Liver (tissue), 8 donors: ENCODE measurements at regions not wholly inside any gene's neighbourhood (a gene's known extent, or its start where the extent isn't known, plus 50 kb on each side); places are given as distances from the start of the nearest gene placed in this dataset.

Source experiments
- DNase-seq: peaks from one replicate; pipeline ENCODE4 v3.0.0-alpha.2; 2017; ENCODE audit warnings: low spot score
- H3K27ac ChIP-seq, 2 donors: one replicate each; pipeline ENCODE4 v1.7.0; 2013; ENCODE audit warnings: inconsistent platforms in 2 of 2, low read length in 2 of 2, control low read depth in 1 of 2, low read depth in 1 of 2, mild to moderate bottlenecking in 1 of 2
- H3K27me3 ChIP-seq, 4 donors: one replicate each; pipeline versions ENCODE4 v1.6.1 to v1.7.0; 2013; ENCODE audit warnings: low read length in 3 of 4, inconsistent platforms in 1 of 4, mild to moderate bottlenecking in 1 of 4, moderate library complexity in 1 of 4; ENCODE audit not compliant: control insufficient read depth in 4 of 4, insufficient read depth in 4 of 4
- H3K36me3 ChIP-seq, 4 donors: one replicate each; pipeline versions ENCODE4 v1.6.1 to v1.7.0; 2013; ENCODE audit warnings: low read length in 3 of 4, mild to moderate bottlenecking in 3 of 4, low read depth in 1 of 4, moderate library complexity in 1 of 4; ENCODE audit not compliant: control insufficient read depth in 4 of 4, insufficient read depth in 3 of 4
- H3K4me1 ChIP-seq, 4 donors: one replicate each; pipeline versions ENCODE4 v1.6.1 to v1.7.0; 2013; ENCODE audit warnings: low read length in 3 of 4, mild to moderate bottlenecking in 3 of 4, moderate library complexity in 1 of 4; ENCODE audit not compliant: control insufficient read depth in 4 of 4, insufficient read depth in 4 of 4
- H3K4me3 ChIP-seq, 3 donors: one replicate each; pipeline versions ENCODE4 v1.6.1 to v1.7.0; 2013; ENCODE audit warnings: low read length in 3 of 3, control low read depth in 1 of 3, low read depth in 1 of 3, mild to moderate bottlenecking in 1 of 3
- H3K9ac ChIP-seq, 2 donors: one replicate each; pipeline ENCODE4 v1.7.0; 2013; ENCODE audit warnings: low read length in 2 of 2, mild to moderate bottlenecking in 2 of 2, moderate library complexity in 2 of 2, control low read depth in 1 of 2, low read depth in 1 of 2
- H3K9me3 ChIP-seq, 4 donors: one replicate each; pipeline versions ENCODE4 v1.6.1 to v1.7.0; 2013; ENCODE audit warnings: low read length in 3 of 4; ENCODE audit not compliant: control insufficient read depth in 4 of 4
- ATF3 ChIP-seq: IDR thresholded peaks from 2 replicates; pipeline ENCODE4 v1.6.1; 2016; ENCODE audit warnings: antibody characterized with exemption
- CTCF ChIP-seq: fragments of 150-350 bp; IDR thresholded peaks from 2 replicates; pipeline ENCODE4 v1.5.1; 2017; ENCODE audit warnings: improper control_type of control experiment, low read depth, low read length; ENCODE audit not compliant: missing input control
- EGR1 ChIP-seq, 2 donors: IDR thresholded peaks; 2 replicates each; pipeline ENCODE4 v1.6.1; 2016 to 2018; ENCODE audit warnings: antibody characterized with exemption in 2 of 2, low read depth in 2 of 2
- FOXA1 ChIP-seq: IDR thresholded peaks from 2 replicates; pipeline ENCODE4 v1.6.1; 2016; ENCODE audit warnings: antibody characterized with exemption
- FOXA2 ChIP-seq: IDR thresholded peaks from 2 replicates; pipeline ENCODE4 v1.6.1; 2016; ENCODE audit warnings: antibody characterized with exemption
- REST ChIP-seq: IDR thresholded peaks from 2 replicates; pipeline ENCODE4 v1.6.1; 2016; ENCODE audit warnings: antibody characterized with exemption, mild to moderate bottlenecking
- RXRA ChIP-seq, 2 donors: IDR thresholded peaks; 2 replicates each; pipeline ENCODE4 v1.6.1; 2017 to 2018; ENCODE audit warnings: antibody characterized with exemption in 2 of 2, mild to moderate bottlenecking in 1 of 2
- SP1 ChIP-seq: IDR thresholded peaks from 2 replicates; pipeline ENCODE4 v1.6.1; 2018; ENCODE audit warnings: antibody characterized with exemption, mild to moderate bottlenecking
- TAF1 ChIP-seq: conservative IDR thresholded peaks from 2 replicates; pipeline ENCODE4 v1.6.1; 2016; ENCODE audit warnings: antibody characterized with exemption, mild to moderate bottlenecking
- ZBTB33 ChIP-seq: IDR thresholded peaks from 2 replicates; pipeline ENCODE4 v1.6.1; 2016; ENCODE audit warnings: antibody characterized with exemption
- WGBS: extraction: QIAGEN DNeasy Blood & Tissue Kit; methylation state at CpG from one replicate; pipeline ENCODE4 v1.1.7; 2013; 5-methylcytosine and 5-hydroxymethylcytosine counted together
- donor health status: healthy.
- donor health status: healthy.
- donor health status: healthy.
- donor health status: healthy.
- donor health status: healthy.

- no peak overlapping the region for H3K27ac ChIP-seq
- H3K27me3 ChIP-seq: no peaks in the 10 kb centered on the region
- H3K4me3 ChIP-seq: no peak overlapping the region
- H3K9ac ChIP-seq: no peak overlapping the region
- no peaks in the 10 kb centered on the region for H3K4me1 ChIP-seq
- TF ChIP-seq ZBTB33 (no peak), ATF3 (no peak), SP1 (no peak), REST (no peak), CTCF (no peak), FOXA1 (no peak)
- DNase-seq: no peak
- no peaks in the 10 kb centered on the region for H3K9me3 ChIP-seq
- H3K36me3 ChIP-seq: no peaks in the 10 kb centered on the region
Measured at GRCh38 chr11:91041626-91042025, 818.8 kb upstream of the CHORDC1 start.

- Histone ChIP-seq H3K4me1 (no peaks in the 10 kb centered on the region), H3K9me3 (no peaks in the 10 kb centered on the region), H3K4me3 (no peak overlapping the region), H3K27ac (no peak overlapping the region), H3K9ac (no peak overlapping the region), H3K27me3 (no peaks in the 10 kb centered on the region), H3K36me3 (no peaks in the 10 kb centered on the region)
- no peak for DNase-seq
- 60% methylated on average over 2 of the region's 2 CpGs for WGBS
- TF ChIP-seq FOXA2 (no peak), EGR1 (IDR thresholded peaks at IDR 0.05; ENCODE audit: low read depth in 2 of 2) (no peak), ZBTB33 (no peak), CTCF (no peak), RXRA (IDR thresholded peaks at IDR 0.05) (no peak), FOXA1 (no peak), TAF1 (no peak)
Measured at GRCh38 chr11:91023731-91024130, 800.9 kb upstream of the CHORDC1 start.
